OCI-LY3 (cell line): ENCODE measurements at regions not wholly inside any gene's neighbourhood (a gene's known extent, or its start where the extent isn't known, plus 50 kb on each side); places are given as distances from the start of the nearest gene placed in this dataset.
"Not testable (repeated sequence)": the region's sequence is repeated elsewhere in the genome, so short reads cannot be mapped to it uniquely, and the experiment has no call there.

Experiments used
- H2AFZ ChIP-seq: fragments of 200-600, 300-600 bp; shearing (Covaris generic); 2 replicates; pipeline ENCODE4 v1.6.0; 2014; ENCODE audit warnings: antibody characterized with exemption, low read depth, low read length
- H3K27ac ChIP-seq: fragments of 200-600, 300-600 bp; sonication (generic); 2 replicates; pipeline ENCODE4 v1.5.1; 2014; ENCODE audit warnings: mild to moderate bottlenecking, low read length, moderate library complexity, mixed read lengths
- H3K27me3 ChIP-seq: fragments of 200-600, 300-600 bp; sonication (generic); 2 replicates; pipeline ENCODE4 v1.6.1; 2014; ENCODE audit warnings: low read depth, low read length, mixed read lengths
- H3K36me3 ChIP-seq: fragments of 200-600, 300-600 bp; sonication (generic); replicated peaks from 2 replicates; pipeline ENCODE3; 2014; ENCODE audit warnings: low read depth, low read length, mixed read lengths
- H3K4me1 ChIP-seq: fragments of 300-600, 200-600 bp; sonication (generic); 2 replicates; pipeline ENCODE4 v1.6.1; 2014; ENCODE audit warnings: low read length, mixed read lengths
- H3K4me2 ChIP-seq: fragments of 200-600, 300-600 bp; sonication (generic); 2 replicates; pipeline ENCODE4 v1.6.1; 2014; ENCODE audit warnings: low read length, mixed read lengths
- H3K4me3 ChIP-seq: fragments of 300-600, 200-600 bp; sonication (generic); 2 replicates; pipeline ENCODE4 v1.5.1; 2014; ENCODE audit warnings: antibody characterized with exemption, mild to moderate bottlenecking, low read length, moderate library complexity
- H3K79me2 ChIP-seq: fragments of 300-600, 200-600 bp; shearing (Covaris generic); 2 replicates; pipeline ENCODE4 v1.6.1; 2014; ENCODE audit warnings: mild to moderate bottlenecking, low read length, mixed read lengths
- H3K9ac ChIP-seq: fragments of 300-600, 200-600 bp; shearing (Covaris generic); 2 replicates; pipeline ENCODE4 v1.6.0; 2014; ENCODE audit warnings: mild to moderate bottlenecking, low read length, moderate library complexity
- H3K9me3 ChIP-seq: fragments of 200-600, 300-600 bp; shearing (Covaris generic); 2 replicates; pipeline ENCODE4 v1.6.1; 2014; ENCODE audit warnings: low read length, mixed read lengths; ENCODE audit not compliant: insufficient read depth
- H4K20me1 ChIP-seq: fragments of 200-600, 300-600 bp; sonication (generic); 2 replicates; pipeline ENCODE4 v1.6.1; 2016; ENCODE audit warnings: low read length, mixed read lengths; ENCODE audit not compliant: insufficient read depth
- EZH2phosphoT487 ChIP-seq: fragments of 200-600 bp; shearing (Covaris generic); IDR thresholded peaks from 2 replicates; pipeline ENCODE4 v1.6.1; 2018; ENCODE audit warnings: antibody characterized with exemption, mixed run types, low read depth
- TF ChIP-seq, protein P1 (sequence below): fragments of 200-600, 300-600 bp; sonication (generic); IDR thresholded peaks from 2 replicates; pipeline ENCODE4 v1.5.1; 2014; ENCODE audit warnings: antibody characterized with exemption, low read length, low read depth

DNA sequence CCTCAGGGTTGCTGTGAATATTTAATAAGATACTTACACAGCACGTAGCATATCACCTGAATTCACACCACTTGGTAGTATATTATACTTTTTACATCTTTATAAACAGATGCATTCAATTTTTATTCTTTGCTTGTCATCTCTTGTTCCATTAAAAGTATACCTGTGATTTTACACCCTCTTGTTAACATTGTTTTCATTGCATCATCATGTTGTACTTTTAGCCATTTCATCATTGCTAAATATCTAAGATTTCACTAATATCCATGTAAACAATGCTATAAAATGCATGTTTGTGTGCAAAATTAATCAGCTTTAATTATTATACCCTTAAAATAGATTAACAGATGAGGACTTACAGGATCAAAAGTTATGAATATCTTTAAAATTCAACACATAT lies 155.3 kb downstream of the MEX3B start:
- TF ChIP-seq, protein P1, sequence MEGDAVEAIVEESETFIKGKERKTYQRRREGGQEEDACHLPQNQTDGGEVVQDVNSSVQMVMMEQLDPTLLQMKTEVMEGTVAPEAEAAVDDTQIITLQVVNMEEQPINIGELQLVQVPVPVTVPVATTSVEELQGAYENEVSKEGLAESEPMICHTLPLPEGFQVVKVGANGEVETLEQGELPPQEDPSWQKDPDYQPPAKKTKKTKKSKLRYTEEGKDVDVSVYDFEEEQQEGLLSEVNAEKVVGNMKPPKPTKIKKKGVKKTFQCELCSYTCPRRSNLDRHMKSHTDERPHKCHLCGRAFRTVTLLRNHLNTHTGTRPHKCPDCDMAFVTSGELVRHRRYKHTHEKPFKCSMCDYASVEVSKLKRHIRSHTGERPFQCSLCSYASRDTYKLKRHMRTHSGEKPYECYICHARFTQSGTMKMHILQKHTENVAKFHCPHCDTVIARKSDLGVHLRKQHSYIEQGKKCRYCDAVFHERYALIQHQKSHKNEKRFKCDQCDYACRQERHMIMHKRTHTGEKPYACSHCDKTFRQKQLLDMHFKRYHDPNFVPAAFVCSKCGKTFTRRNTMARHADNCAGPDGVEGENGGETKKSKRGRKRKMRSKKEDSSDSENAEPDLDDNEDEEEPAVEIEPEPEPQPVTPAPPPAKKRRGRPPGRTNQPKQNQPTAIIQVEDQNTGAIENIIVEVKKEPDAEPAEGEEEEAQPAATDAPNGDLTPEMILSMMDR, result no peak
- no peak for TF ChIP-seq EZH2phosphoT487
- H3K36me3 ChIP-seq, result no peaks in the 10 kb centered on the region
- H3K79me2 ChIP-seq, result no peaks in the 10 kb centered on the region
- no peaks in the 10 kb centered on the region for H3K9me3 ChIP-seq
- no peak overlapping the region for H2AFZ ChIP-seq
- no peaks in the 10 kb centered on the region for H4K20me1 ChIP-seq
- H3K4me2 ChIP-seq, result no peak overlapping the region
- no peak overlapping the region for H3K4me3 ChIP-seq
- H3K4me1 ChIP-seq, result no peaks in the 10 kb centered on the region
- no peaks in the 10 kb centered on the region; the same call in 1 of the 2 replicates for H3K27me3 ChIP-seq
- H3K9ac ChIP-seq, result no peak overlapping the region
- H3K27ac ChIP-seq, result no peak overlapping the region

DNA sequence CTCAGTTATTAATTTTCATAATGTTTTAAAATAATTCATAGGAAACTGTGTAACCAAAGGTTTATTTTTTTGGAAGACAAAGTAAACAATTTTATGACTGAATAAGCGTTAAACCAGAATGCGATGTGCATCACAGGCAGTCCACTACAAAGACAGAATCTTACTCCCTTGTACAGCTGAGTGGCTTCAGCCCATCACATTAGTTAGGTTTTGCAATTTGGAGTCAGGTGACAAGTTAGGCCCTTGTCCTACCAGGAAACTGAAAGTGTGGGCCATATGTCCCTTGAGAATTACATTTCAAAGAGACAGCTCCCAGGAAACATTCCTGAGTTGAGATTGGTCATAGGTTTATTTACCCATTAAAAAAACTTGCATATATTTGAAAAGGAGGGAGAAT lies 156.3 kb downstream of the MEX3B start:
- Histone ChIP-seq H3K79me2 (no peaks in the 10 kb centered on the region), H3K4me3 (no peak overlapping the region), H3K4me2 (no peak overlapping the region), H4K20me1 (no peaks in the 10 kb centered on the region), H2AFZ (no peak overlapping the region), H3K27ac (no peak overlapping the region), H3K36me3 (no peaks in the 10 kb centered on the region), H3K27me3 (peaks cover 5% of the 10 kb centered on the region), H3K4me1 (no peaks in the 10 kb centered on the region), H3K9ac (no peak overlapping the region), H3K9me3 (no peaks in the 10 kb centered on the region)
- TF ChIP-seq, protein P1, result no peak
- no peak for TF ChIP-seq EZH2phosphoT487

DNA sequence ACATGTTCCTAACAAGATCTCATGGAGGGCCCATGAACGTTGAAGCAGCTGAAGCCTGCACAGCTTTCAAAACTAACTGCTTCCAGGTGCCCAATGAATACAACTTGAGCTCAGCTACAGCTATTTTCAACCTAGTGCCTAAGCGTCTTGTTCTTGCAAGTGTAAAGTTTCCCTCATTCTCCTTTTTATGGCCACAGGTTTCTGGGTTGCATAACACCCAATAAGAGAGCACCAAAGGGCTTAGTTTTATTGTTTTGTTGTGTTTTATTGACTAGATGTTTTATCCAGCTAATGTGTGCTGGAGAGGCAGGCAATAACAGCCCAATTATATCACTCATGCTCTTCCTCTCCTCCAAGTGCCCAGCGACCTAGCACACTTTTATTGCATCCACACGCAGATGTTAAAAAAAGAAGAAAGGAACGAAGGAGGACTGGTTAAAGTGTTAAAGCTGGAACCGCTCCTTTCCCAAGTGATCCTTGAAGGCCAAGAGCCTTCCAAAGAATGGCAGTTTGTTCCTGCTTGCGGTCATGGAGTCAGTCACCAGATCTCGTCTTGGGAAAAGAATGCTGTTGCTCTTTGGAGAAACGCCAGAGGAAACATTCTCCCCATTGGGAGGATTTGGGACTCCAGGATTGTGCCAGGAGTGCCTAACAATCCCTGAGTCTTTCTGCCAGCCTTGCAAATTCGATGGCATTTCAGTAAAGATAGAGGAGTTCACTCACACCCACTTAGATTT lies 156.9 kb downstream of the MEX3B start:
- Histone ChIP-seq H2AFZ (no peak overlapping the region), H3K79me2 (no peaks in the 10 kb centered on the region), H3K4me3 (no peak overlapping the region), H3K9me3 (no peaks in the 10 kb centered on the region), H3K4me1 (no peaks in the 10 kb centered on the region), H3K9ac (no peak overlapping the region), H4K20me1 (no peaks in the 10 kb centered on the region), H3K4me2 (no peak overlapping the region), H3K27ac (no peak overlapping the region), H3K36me3 (no peaks in the 10 kb centered on the region), H3K27me3 (peaks cover 5% of the 10 kb centered on the region)
- TF ChIP-seq, protein P1, result no peak
- no peak for TF ChIP-seq EZH2phosphoT487

GRCh38 chr15:81887912-81888311 lies 157.9 kb downstream of the MEX3B start:
- Histone ChIP-seq H4K20me1 (no peaks in the 10 kb centered on the region), H3K4me1 (no peaks in the 10 kb centered on the region), H3K4me3 (no peak overlapping the region), H3K9me3 (no peaks in the 10 kb centered on the region), H3K4me2 (no peak overlapping the region), H3K27ac (no peak overlapping the region), H3K9ac (no peak overlapping the region), H3K27me3 (peaks cover 5% of the 10 kb centered on the region; the same call in 1 of the 2 replicates), H2AFZ (no peak overlapping the region), H3K36me3 (no peaks in the 10 kb centered on the region), H3K79me2 (no peaks in the 10 kb centered on the region)
- TF ChIP-seq, protein P1, result no peak
- TF ChIP-seq EZH2phosphoT487, result no peak

- H3K36me3 ChIP-seq, H3K79me2 ChIP-seq, H3K4me1 ChIP-seq, H3K9me3 ChIP-seq, H3K4me2 ChIP-seq, H2AFZ ChIP-seq, H3K27ac ChIP-seq, H4K20me1 ChIP-seq, H3K27me3 ChIP-seq, H3K9ac ChIP-seq, H3K4me3 ChIP-seq: not testable (repeated sequence)
Observed at GRCh38 chr15:81887188-81887587, 158.6 kb downstream of the MEX3B start.
